Inferior parietal cortex (tissue), 1 donor: ENCODE measurements at regions not wholly inside any gene's neighbourhood (a gene's known extent, or its start where the extent isn't known, plus 50 kb on each side); places are given as distances from the start of the nearest gene placed in this dataset.

Experiments
- DNase-seq: peaks from one replicate; pipeline ENCODE4 v3.0.0-alpha.2; 2016; ENCODE audit errors: extremely low spot score

DNA sequence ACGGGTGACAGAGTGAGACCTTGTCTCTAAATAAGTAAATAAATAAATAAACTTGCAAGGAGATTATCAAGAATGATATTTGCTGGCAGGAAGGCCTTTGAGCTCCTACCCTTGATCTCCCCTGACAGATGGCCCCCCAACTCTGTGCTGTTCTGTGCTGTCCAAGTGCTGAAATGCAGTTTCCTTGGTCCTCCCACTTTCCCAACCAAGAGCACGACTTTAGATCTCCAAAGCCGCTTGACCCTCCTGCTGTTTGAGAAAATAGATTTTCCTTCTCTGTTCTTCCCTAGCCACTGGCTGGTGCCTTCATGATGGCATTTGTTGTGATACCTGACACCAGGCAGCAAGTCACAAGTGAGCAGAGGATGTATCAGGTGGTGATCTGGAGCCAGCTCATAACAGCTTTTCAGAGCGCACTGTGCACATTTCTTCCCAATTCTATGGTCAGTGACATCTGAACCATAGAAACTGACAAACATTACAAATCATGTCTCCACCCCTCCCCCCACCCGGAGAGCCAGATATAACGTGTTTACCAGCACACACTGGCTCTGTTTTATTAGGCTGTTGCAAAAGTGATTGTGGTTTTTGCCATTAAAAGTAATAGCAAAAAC lies 80.0 kb upstream of the PUM3 start:
- DNase-seq: no peak

DNA sequence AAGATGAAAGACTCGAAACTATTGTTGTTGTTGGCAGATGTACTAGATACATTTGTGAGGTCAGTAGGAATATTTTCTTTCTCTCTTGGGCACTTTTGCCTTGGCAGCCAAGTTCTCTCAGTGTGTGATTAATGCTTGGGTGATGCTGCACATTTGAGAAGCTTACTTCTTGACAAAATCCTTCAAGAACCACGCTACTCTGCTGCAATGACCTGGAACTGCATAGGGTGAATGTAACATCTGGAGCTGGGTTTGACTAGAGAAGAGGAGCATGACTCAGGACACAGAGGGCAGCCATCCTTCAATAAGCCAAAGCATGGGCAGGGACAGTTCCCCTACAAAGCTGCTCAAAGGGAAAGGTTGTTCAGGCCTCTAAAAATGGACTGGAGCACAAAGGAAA lies 75.5 kb upstream of the PUM3 start:
- no peak for DNase-seq

DNA sequence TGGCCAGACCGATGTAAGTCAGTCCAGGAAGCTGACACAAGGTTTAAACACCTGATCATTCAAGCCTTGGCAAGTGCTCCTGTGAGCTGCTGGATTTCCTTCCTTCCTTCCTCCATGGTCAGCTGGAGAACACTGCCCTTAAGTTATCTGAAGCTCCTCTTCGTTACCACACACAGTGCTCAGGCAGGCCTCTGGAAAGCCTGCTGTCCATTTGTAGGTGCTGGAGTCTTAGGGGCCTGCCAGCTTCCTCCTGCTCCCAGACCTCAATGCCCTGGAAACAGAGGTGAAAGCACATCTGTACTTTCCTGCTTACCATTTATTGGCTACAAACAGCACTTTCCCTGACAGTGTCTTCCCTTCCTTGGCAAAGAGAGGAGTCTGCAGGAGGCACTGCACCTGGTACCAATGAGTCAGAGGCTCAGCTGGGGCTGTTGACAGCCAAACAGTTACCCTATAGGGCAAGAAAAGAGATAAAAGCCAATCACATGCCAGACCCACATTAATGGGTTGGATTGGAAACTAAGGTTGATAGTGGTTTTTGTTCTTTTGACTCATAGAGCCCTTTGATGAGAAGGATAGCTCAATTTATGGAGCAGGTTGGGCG lies 72.6 kb upstream of the PUM3 start:
- DNase-seq: no peak

DNA sequence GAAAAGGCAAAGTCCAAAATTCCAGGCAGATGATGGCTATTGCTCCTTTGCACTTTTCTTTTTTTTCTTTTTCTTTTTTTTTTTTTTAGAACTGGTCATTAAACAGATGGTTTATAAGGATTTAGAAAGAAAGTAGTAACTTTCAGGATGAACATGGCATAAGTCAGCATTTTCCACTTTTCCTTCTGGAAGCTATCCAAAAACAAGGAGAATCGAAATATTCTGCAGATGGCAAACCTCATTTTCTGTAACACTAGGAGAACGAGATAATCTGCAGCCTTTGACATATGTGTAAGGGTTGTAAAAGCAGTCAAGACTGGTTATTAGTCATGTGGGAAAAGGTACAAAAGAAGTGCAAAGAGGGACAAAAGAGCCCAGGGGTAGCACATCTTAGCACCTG lies 69.1 kb upstream of the PUM3 start:
- DNase-seq: no peak

DNA sequence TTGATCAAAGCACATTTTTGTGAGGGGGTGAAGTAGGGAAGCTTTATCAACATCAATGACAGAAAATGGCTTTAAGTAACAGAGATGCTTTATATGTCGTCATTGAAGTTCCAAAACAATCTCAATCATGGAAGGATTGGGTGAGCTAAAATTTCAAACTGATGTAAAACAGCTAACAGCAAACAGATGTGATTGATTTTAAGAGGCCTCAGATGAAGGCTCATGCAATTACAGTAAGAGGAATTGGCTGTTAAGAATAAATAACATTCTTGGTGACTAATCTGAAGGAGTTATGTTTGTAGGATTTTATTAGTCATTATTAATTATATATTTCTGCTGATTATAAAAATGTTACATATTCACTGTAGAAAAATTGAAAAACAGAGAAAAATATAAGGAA lies 63.5 kb upstream of the PUM3 start:
- no peak for DNase-seq

DNA sequence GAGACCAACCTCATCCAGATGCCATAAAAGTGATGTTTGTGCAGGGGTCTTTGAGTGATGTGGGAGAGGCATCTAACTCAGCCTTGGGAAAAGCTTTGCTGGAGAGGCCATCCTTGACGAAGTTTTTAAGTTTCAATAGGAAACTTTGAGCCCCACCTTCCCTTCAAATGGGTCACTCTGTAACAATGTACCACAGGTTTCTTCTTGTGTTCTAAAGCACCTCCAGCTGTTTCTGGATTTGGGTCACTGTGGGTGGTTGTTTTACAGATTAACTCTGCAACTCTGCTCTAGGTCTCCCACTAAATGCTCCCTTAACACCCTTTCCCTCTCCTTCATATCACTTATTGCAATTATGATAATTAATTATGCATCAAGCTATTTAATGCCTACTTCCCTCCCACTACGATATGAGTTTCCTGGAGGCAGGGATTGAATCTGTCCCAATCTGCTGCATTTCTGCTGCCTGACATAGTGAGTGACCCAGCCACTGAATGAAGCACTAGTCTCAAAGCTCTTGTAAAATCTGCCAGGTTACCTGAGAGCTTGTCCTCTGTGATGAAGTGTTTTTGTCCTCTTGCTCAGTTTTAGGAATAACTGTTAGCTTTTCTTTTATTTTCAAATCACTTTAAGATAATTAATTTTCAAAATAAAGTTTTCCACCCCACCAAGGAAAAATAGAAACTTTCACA lies 60.5 kb upstream of the PUM3 start:
- DNase-seq: no peak
